HT1080 (cell line): ENCODE measurements at regions not wholly inside any gene's neighbourhood (a gene's known extent, or its start where the extent isn't known, plus 50 kb on each side); places are given as distances from the start of the nearest gene placed in this dataset.

Experiments
- DNase-seq: peaks from one replicate; pipeline ENCODE4 v3.0.0-alpha.2; 2015; ENCODE audit warnings: low read depth

GRCh38 chr3:107904536-107905066 is 186.2 kb downstream of the CD47 start:
- no peak for DNase-seq

DNA sequence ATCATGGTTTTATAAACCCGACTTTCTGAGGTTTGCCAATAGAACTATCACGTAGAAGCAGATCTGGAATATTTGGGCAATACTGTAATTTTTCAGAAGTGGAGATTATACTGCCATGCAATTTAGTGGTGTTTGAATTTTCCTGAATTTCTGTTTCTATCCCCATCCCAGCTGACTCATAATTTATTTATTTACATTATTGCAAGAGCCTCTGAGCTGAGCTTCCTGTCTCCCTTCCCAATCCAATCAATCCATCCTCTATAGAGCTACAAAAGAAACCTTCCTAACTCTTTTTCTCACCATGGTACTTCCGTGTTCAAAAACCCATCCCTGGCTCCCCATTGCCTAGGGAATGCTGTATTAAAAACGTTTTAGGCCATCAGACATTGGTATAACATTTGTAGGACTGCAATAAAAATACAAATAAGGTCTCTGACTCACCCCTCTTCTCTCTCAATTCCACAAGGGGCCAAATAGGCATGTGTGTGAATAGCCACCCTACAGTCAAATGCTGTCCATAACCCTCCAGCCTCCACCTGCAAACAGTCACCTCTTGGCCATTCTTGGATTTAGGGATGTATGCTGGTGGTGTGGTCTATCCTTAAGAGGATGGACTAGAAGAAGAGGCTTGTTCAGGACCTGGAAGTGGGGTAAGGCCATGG is 190.7 kb downstream of the CD47 start:
- DNase-seq = peak; percentile 44

DNA sequence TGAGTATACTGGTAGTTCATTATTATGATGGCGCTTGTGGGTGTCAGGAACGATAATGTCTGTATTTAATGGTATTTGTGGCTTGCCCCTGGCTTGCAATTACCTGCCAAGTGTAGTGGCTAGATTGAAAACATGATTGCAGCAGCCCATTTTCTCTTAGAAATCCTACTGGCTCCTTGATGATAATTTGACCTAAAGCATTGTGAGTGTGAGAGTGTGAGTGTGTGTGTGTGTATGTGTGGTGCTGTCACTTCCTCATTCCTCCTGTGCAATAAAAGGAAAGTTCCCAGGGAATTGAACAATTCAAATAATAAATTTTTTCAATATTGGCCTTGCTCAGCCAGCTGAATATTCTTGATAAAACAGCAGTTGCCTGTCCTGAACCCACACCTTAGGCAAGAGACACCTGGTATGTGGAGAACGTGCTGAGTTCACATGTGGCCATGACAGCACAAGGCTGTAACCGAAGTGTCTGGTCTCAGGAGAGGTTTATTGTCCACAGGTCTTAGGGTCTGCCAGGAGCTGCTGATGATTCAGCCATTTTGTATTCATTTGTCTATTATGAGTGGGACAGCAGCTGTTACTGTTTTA is 193.3 kb downstream of the CD47 start:
- DNase-seq = peak; percentile 18

DNA sequence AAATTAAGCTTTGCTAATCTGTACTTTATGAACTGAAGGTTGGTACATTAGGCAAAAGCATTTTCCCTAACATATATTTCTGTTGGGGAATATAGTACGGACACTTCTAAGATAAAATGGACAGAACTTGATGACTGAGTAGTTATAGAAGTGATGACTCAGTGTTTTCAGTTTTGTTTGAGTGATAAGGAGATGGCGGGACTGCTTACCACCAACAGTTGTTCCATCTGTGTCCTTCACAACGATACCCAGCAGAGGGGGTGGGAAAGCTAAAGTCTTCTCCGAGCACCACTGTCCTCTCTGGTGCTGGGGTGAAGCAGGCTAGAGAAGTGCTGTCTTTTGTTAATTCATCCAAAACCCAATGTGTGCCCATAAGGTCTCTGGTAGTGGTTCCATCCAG is 195.8 kb downstream of the CD47 start:
- DNase-seq = peak; percentile 27

- DNase-seq = peak; percentile 39
Observed at GRCh38 chr3:107892955-107893624, 197.7 kb downstream of the CD47 start.

DNA sequence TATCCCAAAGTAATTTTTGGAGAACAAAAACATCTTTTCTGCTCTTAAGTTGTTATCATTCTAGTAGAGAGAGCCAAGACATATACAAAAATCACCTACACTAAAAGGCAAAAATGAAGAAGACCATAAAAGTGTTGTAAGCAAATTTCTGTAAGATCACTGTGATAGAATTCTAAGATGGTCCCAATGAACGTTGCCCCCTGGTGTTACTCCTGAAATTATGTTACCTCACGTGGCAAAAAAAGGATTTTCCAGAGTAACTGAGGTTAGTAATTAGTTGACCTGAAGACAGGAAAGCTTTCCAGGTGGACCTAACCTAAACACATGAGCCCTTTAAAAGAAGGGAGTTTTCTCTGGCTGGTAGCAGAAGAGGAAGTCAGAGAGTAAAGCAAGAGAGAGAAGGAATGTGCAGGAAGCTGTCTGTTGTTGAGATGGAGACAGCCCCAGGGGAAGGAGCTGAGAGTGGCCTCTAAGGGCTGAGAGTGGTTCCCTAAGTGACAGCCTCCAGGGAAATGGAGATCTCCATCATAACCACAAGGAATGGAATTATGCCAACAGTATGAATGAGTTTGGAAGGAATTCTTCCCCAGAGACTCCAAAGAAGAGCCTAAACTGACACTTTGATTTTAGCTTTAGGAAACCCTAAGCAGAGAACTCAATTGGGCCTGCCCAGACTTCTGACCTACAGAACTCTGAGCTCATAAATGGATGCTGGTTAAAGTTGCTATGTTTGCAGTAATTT is 205.9 kb downstream of the CD47 start:
- peak; percentile 69 for DNase-seq

GRCh38 chr3:107884028-107884427 is 206.8 kb downstream of the CD47 start:
- no peak for DNase-seq

GRCh38 chr3:107882881-107883280 is 207.9 kb downstream of the CD47 start:
- no peak for DNase-seq

- DNase-seq = no peak
Observed at GRCh38 chr3:107882261-107882660, 208.6 kb downstream of the CD47 start.

- no peak for DNase-seq
Observed at GRCh38 chr3:107881509-107881908, 209.3 kb downstream of the CD47 start.

GRCh38 chr3:107880702-107881101 is 210.1 kb downstream of the CD47 start:
- DNase-seq = no peak

DNA sequence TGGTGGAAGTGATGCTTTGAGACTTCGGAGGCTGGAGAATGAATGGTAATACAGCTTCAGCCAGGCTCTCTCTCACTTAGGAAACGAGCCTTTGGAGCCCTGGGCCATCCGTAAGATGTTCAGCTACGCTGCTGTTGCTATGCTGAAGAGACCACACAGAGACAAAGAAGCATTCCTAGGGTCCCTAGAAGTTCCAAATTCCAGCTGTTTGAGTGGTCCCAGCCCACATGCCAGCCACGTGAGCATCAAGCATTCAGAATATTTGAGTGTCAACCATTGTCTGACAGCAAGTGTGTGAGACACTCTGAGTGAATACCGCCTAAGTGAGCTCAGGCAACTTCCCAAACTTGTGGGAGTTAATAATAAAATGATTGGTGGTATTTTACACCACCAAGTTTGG is 212.9 kb downstream of the CD47 start:
- DNase-seq = no peak

GRCh38 chr3:107870943-107871638 is 219.7 kb downstream of the CD47 start:
- no peak for DNase-seq

DNA sequence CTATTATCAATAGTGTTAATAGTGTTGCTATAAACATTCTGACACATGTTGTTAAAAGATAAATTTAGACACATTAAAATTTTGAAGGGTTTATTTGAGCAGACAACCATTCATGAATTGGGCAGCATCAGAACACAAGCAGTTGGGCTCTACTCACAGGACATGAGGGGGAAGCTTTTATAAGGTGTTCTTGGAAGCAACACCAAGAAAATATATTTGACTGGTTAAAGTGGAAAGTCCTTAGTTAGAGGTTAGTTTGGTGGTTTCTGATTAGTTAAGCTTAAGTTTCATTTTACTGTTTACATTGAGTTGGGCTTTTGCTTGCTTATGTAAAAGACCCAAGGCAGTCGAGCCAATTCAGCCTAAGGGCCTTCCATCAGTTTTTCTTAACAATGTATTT is 220.7 kb downstream of the CD47 start:
- DNase-seq = no peak

DNA sequence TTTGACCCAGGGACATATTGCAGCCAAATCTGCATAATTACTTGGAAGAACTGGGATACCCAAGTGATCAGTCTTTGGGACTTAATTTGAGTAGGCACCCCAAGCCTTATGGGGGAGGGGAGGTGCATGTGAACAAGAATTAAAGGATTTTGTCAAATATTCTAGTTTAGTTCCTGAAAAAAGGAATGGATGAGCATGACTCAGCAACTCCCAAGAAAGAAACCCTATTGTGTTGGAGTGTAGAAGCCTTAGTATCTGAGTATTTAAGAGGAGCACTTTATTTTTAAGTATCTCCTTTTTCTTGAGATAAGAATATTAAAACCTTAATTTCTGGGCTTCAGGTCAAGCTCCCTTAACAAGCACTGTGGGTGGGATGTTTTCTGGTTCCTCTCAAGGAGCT is 222.4 kb downstream of the CD47 start:
- no peak for DNase-seq

GRCh38 chr3:107861904-107862303 is 228.9 kb downstream of the CD47 start:
- no peak for DNase-seq

GRCh38 chr3:107861422-107861821 is 229.4 kb downstream of the CD47 start:
- no peak for DNase-seq
